Left renal pelvis (tissue), 4 donors: ENCODE measurements at regions not wholly inside any gene's neighbourhood (a gene's known extent, or its start where the extent isn't known, plus 50 kb on each side); places are given as distances from the start of the nearest gene placed in this dataset.

Experiments
- DNase-seq, 4 donors: peaks; one replicate each; pipeline ENCODE4 v3.0.0-alpha.2; 2013; ENCODE audit warnings: low read depth in 4 of 4, low spot score in 3 of 4

GRCh38 chr12:111224186-111225066 lies 144.5 kb downstream of the PHETA1 start:
- peak in 1 of 4 donors; percentile 17 for DNase-seq

GRCh38 chr12:111222523-111222922 lies 146.4 kb downstream of the PHETA1 start:
- no peak for DNase-seq

- DNase-seq: no peak
Measured at GRCh38 chr12:111222027-111222414, 146.9 kb downstream of the PHETA1 start.

GRCh38 chr12:111221062-111222026 lies 147.6 kb downstream of the PHETA1 start:
- no peak for DNase-seq

- DNase-seq: no peak
Measured at GRCh38 chr12:111220363-111220762, 148.5 kb downstream of the PHETA1 start.

GRCh38 chr12:111219440-111219839 lies 149.5 kb downstream of the PHETA1 start:
- DNase-seq: no peak

- DNase-seq: no peak
Measured at GRCh38 chr12:111218499-111218898, 150.4 kb downstream of the PHETA1 start.

GRCh38 chr12:111216387-111217159 lies 152.3 kb downstream of the PHETA1 start:
- no peak for DNase-seq

GRCh38 chr12:111215881-111216280 lies 153.0 kb downstream of the PHETA1 start:
- DNase-seq: no peak

- DNase-seq: no peak
Measured at GRCh38 chr12:111214401-111214800, 154.5 kb downstream of the PHETA1 start.

- no peak for DNase-seq
Measured at GRCh38 chr12:111213561-111213960, 155.3 kb downstream of the PHETA1 start.

- no peak for DNase-seq
Measured at GRCh38 chr12:111212814-111213456, 156.0 kb downstream of the PHETA1 start.

- peak in 1 of 4 donors; percentile 36 for DNase-seq
Measured at GRCh38 chr12:111211910-111212757, 156.8 kb downstream of the PHETA1 start.

GRCh38 chr12:111209811-111210210 lies 159.1 kb downstream of the PHETA1 start:
- no peak for DNase-seq

GRCh38 chr12:111207761-111208160 lies 161.1 kb downstream of the PHETA1 start:
- DNase-seq: no peak

- DNase-seq: peak in 1 of 4 donors; percentile 21
Measured at GRCh38 chr12:111204788-111205241, 164.1 kb downstream of the PHETA1 start.

- DNase-seq: no peak
Measured at GRCh38 chr12:111203969-111204368, 164.9 kb downstream of the PHETA1 start.

GRCh38 chr12:111203446-111203845 lies 165.4 kb downstream of the PHETA1 start:
- no peak for DNase-seq
